NCI-H1092 (cell line): ENCODE measurements at regions not wholly inside any gene's neighbourhood (a gene's known extent, or its start where the extent isn't known, plus 50 kb on each side); places are given as distances from the start of the nearest gene placed in this dataset.
"Not testable (repeated sequence)": the region's sequence is repeated elsewhere in the genome, so short reads cannot be mapped to it uniquely, and the experiment has no call there.

Experiments used
- DNase-seq: peaks from one replicate; lab custom pipeline; 2025; lab: John Stamatoyannopoulos, UW

GRCh38 chr12:9543341-9543740 is 64.4 kb downstream of the KLRB1 start:
- DNase-seq: not testable (repeated sequence)

GRCh38 chr12:9542827-9543226 is 64.9 kb downstream of the KLRB1 start:
- not testable (repeated sequence) for DNase-seq

- not testable (repeated sequence) for DNase-seq
Measured at GRCh38 chr12:9515925-9516324, 91.8 kb downstream of the KLRB1 start.

GRCh38 chr12:9512695-9513094 is 95.0 kb downstream of the KLRB1 start:
- not testable (repeated sequence) for DNase-seq

GRCh38 chr12:9510392-9511011 is 97.2 kb downstream of the KLRB1 start:
- not testable (repeated sequence) for DNase-seq

- no peak for DNase-seq
Measured at GRCh38 chr12:9509464-9510161, 98.1 kb downstream of the KLRB1 start.

GRCh38 chr12:9506746-9507145 is 101.0 kb downstream of the KLRB1 start:
- no peak for DNase-seq

- DNase-seq: not testable (repeated sequence)
Measured at GRCh38 chr12:9503384-9503783, 104.3 kb downstream of the KLRB1 start.

- DNase-seq: not testable (repeated sequence)
Measured at GRCh38 chr12:9502845-9503244, 104.9 kb downstream of the KLRB1 start.

- not testable (repeated sequence) for DNase-seq
Measured at GRCh38 chr12:9493325-9493724, 114.4 kb downstream of the KLRB1 start.

- not testable (repeated sequence) for DNase-seq
Measured at GRCh38 chr12:9481289-9481688, 126.4 kb downstream of the KLRB1 start.

GRCh38 chr12:9474197-9474596 is 133.5 kb downstream of the KLRB1 start:
- DNase-seq: not testable (repeated sequence)

- DNase-seq: not testable (repeated sequence)
Measured at GRCh38 chr12:9473638-9474037, 134.1 kb downstream of the KLRB1 start.

- DNase-seq: not testable (repeated sequence)
Measured at GRCh38 chr12:9471501-9471900, 136.2 kb downstream of the KLRB1 start.

GRCh38 chr12:9470367-9470766 is 137.3 kb downstream of the KLRB1 start:
- not testable (repeated sequence) for DNase-seq

GRCh38 chr12:9469956-9470355 is 137.8 kb downstream of the KLRB1 start:
- not testable (repeated sequence) for DNase-seq

GRCh38 chr12:9469463-9469862 is 138.3 kb downstream of the KLRB1 start:
- DNase-seq: not testable (repeated sequence)

- DNase-seq: not testable (repeated sequence)
Measured at GRCh38 chr12:9468998-9469397, 138.7 kb downstream of the KLRB1 start.

GRCh38 chr12:9468144-9468543 is 139.6 kb downstream of the KLRB1 start:
- not testable (repeated sequence) for DNase-seq

GRCh38 chr12:9464408-9464807 is 143.3 kb downstream of the KLRB1 start:
- no peak for DNase-seq

- not testable (repeated sequence) for DNase-seq
Measured at GRCh38 chr12:9455516-9455915, 152.2 kb downstream of the KLRB1 start.

GRCh38 chr12:9454021-9454420 is 153.7 kb downstream of the KLRB1 start:
- not testable (repeated sequence) for DNase-seq

- DNase-seq: not testable (repeated sequence)
Measured at GRCh38 chr12:9450127-9450567, 157.6 kb downstream of the KLRB1 start.
